ENCODE measurements at regions not wholly inside any gene's neighbourhood (a gene's known extent, or its start where the extent isn't known, plus 50 kb on each side); places are given as distances from the start of the nearest gene placed in this dataset.

DNA sequence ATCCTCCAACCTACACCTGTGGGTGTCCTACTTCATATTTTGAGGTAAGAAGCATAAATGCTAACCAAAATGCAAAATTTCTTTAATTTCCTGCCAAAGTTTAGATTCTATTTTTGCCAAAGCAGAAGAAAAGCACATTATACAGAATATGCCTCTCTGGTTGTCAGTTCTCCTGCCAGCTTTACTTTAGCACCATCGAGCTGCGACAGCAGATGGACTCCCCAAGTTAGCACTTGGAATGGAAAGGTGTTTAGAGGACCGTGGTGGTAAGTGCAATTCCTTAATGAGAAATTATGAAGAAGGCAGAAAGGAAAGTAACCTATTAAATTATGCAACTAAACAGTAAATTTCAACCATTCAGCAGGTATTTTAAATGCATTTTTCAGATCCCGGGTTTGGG lies 326.6 kb downstream of the RERGL start:
- no peak for TF ChIP-seq TCF4 (CRISPR knock-in tag; IDR thresholded peaks at IDR 0.05; ENCODE audit: borderline replicate concordance)
- TF ChIP-seq, protein P1, sequence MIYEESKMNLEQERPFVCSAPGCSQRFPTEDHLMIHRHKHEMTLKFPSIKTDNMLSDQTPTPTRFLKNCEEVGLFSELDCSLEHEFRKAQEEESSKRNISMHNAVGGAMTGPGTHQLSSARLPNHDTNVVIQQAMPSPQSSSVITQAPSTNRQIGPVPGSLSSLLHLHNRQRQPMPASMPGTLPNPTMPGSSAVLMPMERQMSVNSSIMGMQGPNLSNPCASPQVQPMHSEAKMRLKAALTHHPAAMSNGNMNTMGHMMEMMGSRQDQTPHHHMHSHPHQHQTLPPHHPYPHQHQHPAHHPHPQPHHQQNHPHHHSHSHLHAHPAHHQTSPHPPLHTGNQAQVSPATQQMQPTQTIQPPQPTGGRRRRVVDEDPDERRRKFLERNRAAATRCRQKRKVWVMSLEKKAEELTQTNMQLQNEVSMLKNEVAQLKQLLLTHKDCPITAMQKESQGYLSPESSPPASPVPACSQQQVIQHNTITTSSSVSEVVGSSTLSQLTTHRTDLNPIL (CRISPR knock-in tag; IDR thresholded peaks at IDR 0.05; ENCODE audit: low read depth) = no peak
